ENCODE measurements at regions not wholly inside any gene's neighbourhood (a gene's known extent, or its start where the extent isn't known, plus 50 kb on each side); places are given as distances from the start of the nearest gene placed in this dataset.

- H3K27me3 ChIP-seq (ENCODE audit: insufficient read depth, low read length): peaks cover 14% of the 10 kb centered on the region
- H4K20me1 ChIP-seq (ENCODE audit: insufficient read depth): no peaks in the 10 kb centered on the region
- H3K9ac ChIP-seq (ENCODE audit: low read length): no peak overlapping the region
- H3K4me3 ChIP-seq (replicated peaks in 1 of 2; ENCODE audit: low read depth in 1 of 2, low read length in 2 of 2): no peak overlapping the region
- no peaks in the 10 kb centered on the region for H3K9me2 ChIP-seq (ENCODE audit: insufficient read depth)
- intact Hi-C loops (cut with micrococcal nuclease): no loop called here
- TF ChIP-seq CEBPB (IDR thresholded peaks at IDR 0.05; ENCODE audit: low read depth): no peak
- no peak for TF ChIP-seq EZH2 (IDR thresholded peaks at IDR 0.05)
- TF ChIP-seq YY1 (IDR thresholded peaks at IDR 0.05; ENCODE audit: extremely low read depth, insufficient replicate concordance, low read depth, low read length): no peak
- TF ChIP-seq ELF1 (IDR thresholded peaks at IDR 0.05; ENCODE audit: borderline replicate concordance, low read depth): no peak
- no peak for TF ChIP-seq POLR2A (IDR thresholded peaks at IDR 0.05; ENCODE audit: borderline replicate concordance, extremely low read depth, insufficient read depth, insufficient read length)
- TF ChIP-seq RAD21 (IDR thresholded peaks at IDR 0.05; ENCODE audit: low read depth): no peak
- ChIA-PET POLR2A (no interaction called here), CTCF (no interaction called here), RAD21 (ENCODE audit: low non-redundant PET in 1 of 2, low total read pairs in 2 of 2, uncharacterized antibody in 2 of 2, unreplicated experiment in 2 of 2) (no interaction called here)
- no peaks in the 10 kb centered on the region for H3K4me1 ChIP-seq (ENCODE audit: control insufficient read depth in 1 of 2, insufficient read depth in 2 of 2, low read length in 2 of 2)
- no peak for ATAC-seq
- no peak overlapping the region for H3K27ac ChIP-seq (ENCODE audit: low read depth, low read length)
- no peak for DNase-seq (ENCODE audit: low read depth, low spot score)
- H3K36me3 ChIP-seq (ENCODE audit: control insufficient read depth in 1 of 2, insufficient read depth in 2 of 2, low read length in 2 of 2): no peaks in the 10 kb centered on the region
- no peaks in the 10 kb centered on the region for H3K79me2 ChIP-seq (ENCODE audit: insufficient read depth, low read length)
- H3K9me3 ChIP-seq (ENCODE audit: control insufficient read depth in 1 of 2, insufficient read depth in 1 of 2, low read depth in 1 of 2, low read length in 2 of 2): no peaks in the 10 kb centered on the region
- no peak overlapping the region for H3K4me2 ChIP-seq (ENCODE audit: low read length)
- no peak overlapping the region for H2AFZ ChIP-seq (ENCODE audit: low read depth, low read length, poor library complexity, severe bottlenecking)
- BruUV-seq (replicated peaks): no TSS peak
Observed at GRCh38 chr14:76612654-76613053, 148.6 kb upstream of the VASH1 start.

GRCh38 chr14:76613616-76614015 lies 147.7 kb upstream of the VASH1 start:
- no peaks in the 10 kb centered on the region for H3K36me3 ChIP-seq (ENCODE audit: control insufficient read depth in 1 of 2, insufficient read depth in 2 of 2, low read length in 2 of 2)
- ChIA-PET POLR2A (no interaction called here), CTCF (no interaction called here), RAD21 (ENCODE audit: low non-redundant PET in 1 of 2, low total read pairs in 2 of 2, uncharacterized antibody in 2 of 2, unreplicated experiment in 2 of 2) (no interaction called here)
- DNase-seq (ENCODE audit: low read depth, low spot score) (no peak), ATAC-seq (no peak)
- H3K27ac ChIP-seq (ENCODE audit: low read depth, low read length): no peak overlapping the region
- no peak overlapping the region for H3K9ac ChIP-seq (ENCODE audit: low read length)
- H3K27me3 ChIP-seq (ENCODE audit: insufficient read depth, low read length): peaks cover 14% of the 10 kb centered on the region
- no peaks in the 10 kb centered on the region for H3K4me1 ChIP-seq (ENCODE audit: control insufficient read depth in 1 of 2, insufficient read depth in 2 of 2, low read length in 2 of 2)
- intact Hi-C loops (cut with micrococcal nuclease): no loop called here
- TF ChIP-seq SP1 (IDR thresholded peaks at IDR 0.05; ENCODE audit: low read depth) (no peak), EZH2phosphoT487 (IDR thresholded peaks at IDR 0.05; ENCODE audit: borderline replicate concordance) (no peak)
- no peak overlapping the region for H2AFZ ChIP-seq (ENCODE audit: low read depth, low read length, poor library complexity, severe bottlenecking)
- no peaks in the 10 kb centered on the region for H4K20me1 ChIP-seq (ENCODE audit: insufficient read depth)
- no peak overlapping the region for H3K4me3 ChIP-seq (replicated peaks in 1 of 2; ENCODE audit: low read depth in 1 of 2, low read length in 2 of 2)
- no TSS peak for BruUV-seq (replicated peaks)
- H3K9me2 ChIP-seq (ENCODE audit: insufficient read depth): no peaks in the 10 kb centered on the region
- no peaks in the 10 kb centered on the region for H3K9me3 ChIP-seq (ENCODE audit: control insufficient read depth in 1 of 2, insufficient read depth in 1 of 2, low read depth in 1 of 2, low read length in 2 of 2)
- H3K4me2 ChIP-seq (ENCODE audit: low read length): no peak overlapping the region
- H3K79me2 ChIP-seq (ENCODE audit: insufficient read depth, low read length): no peaks in the 10 kb centered on the region
